ENCODE measurements at regions not wholly inside any gene's neighbourhood (a gene's known extent, or its start where the extent isn't known, plus 50 kb on each side); places are given as distances from the start of the nearest gene placed in this dataset.

GRCh38 chr11:127345819-127346459 is 345.4 kb upstream of the KIRREL3 start:
- H3K36me3 Mint-ChIP-seq (ENCODE audit: low read depth): no peaks in the 10 kb centered on the region
- no peaks in the 10 kb centered on the region for H3K4me1 Mint-ChIP-seq (ENCODE audit: low read depth)
- peaks cover 1% of the 10 kb centered on the region for H3K27me3 Mint-ChIP-seq
- intact Hi-C loops (cut with micrococcal nuclease): no loop called here
- TF ChIP-seq, protein P1, sequence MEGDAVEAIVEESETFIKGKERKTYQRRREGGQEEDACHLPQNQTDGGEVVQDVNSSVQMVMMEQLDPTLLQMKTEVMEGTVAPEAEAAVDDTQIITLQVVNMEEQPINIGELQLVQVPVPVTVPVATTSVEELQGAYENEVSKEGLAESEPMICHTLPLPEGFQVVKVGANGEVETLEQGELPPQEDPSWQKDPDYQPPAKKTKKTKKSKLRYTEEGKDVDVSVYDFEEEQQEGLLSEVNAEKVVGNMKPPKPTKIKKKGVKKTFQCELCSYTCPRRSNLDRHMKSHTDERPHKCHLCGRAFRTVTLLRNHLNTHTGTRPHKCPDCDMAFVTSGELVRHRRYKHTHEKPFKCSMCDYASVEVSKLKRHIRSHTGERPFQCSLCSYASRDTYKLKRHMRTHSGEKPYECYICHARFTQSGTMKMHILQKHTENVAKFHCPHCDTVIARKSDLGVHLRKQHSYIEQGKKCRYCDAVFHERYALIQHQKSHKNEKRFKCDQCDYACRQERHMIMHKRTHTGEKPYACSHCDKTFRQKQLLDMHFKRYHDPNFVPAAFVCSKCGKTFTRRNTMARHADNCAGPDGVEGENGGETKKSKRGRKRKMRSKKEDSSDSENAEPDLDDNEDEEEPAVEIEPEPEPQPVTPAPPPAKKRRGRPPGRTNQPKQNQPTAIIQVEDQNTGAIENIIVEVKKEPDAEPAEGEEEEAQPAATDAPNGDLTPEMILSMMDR (IDR thresholded peaks at IDR 0.05): peak; percentile 53
- H3K4me3 Mint-ChIP-seq: no peak overlapping the region
- peak; percentile 23 for DNase-seq
- peaks cover 6% of the 10 kb centered on the region for H3K9me3 Mint-ChIP-seq
- ChIA-PET CTCF (interaction anchor here (1.2 to 2.2 kb wide), 6 partner anchors 12 to 904 kb away, joined by 3 to 10 read pairs (median 3); no protein-coding TSS in a partner anchor), POLR2A (no interaction called here)
- H3K27ac Mint-ChIP-seq: no peak overlapping the region
- no peak for ATAC-seq

DNA sequence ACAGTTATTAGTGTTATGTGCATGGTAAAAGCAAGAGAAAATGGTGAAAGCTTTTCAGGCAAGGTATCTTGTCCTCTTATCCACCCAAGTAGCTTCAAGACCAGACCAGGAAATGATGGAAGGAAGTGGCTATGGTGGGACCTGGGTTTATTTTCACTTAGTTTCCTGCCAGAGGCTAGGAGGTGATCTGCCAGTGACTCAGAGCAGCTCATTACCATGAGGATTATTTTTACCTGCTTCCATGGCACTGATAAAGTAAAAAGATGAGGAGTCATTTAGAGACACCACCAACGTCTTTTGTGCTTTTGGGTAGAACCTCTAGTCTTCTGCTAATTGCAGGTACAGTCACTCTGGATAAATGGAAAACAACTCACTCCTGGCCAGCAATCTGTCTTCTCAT is 339.9 kb upstream of the KIRREL3 start:
- TF ChIP-seq, protein P1 (IDR thresholded peaks at IDR 0.05): no peak
- Mint-ChIP-seq H3K36me3 (ENCODE audit: low read depth) (no peaks in the 10 kb centered on the region), H3K4me3 (no peak overlapping the region), H3K27me3 (peaks cover 1% of the 10 kb centered on the region), H3K9me3 (no peaks in the 10 kb centered on the region), H3K27ac (no peak overlapping the region), H3K4me1 (ENCODE audit: low read depth) (no peaks in the 10 kb centered on the region)
- CTCF ChIA-PET: no interaction called here
- DNase-seq: no peak
- ATAC-seq: no peak
- intact Hi-C loops (cut with micrococcal nuclease): no loop called here
- POLR2A ChIA-PET: no interaction called here

- no peaks in the 10 kb centered on the region for H3K9me3 Mint-ChIP-seq
- CTCF ChIA-PET: no interaction called here
- H3K4me1 Mint-ChIP-seq (ENCODE audit: low read depth): no peaks in the 10 kb centered on the region
- POLR2A ChIA-PET: no interaction called here
- H3K36me3 Mint-ChIP-seq (ENCODE audit: low read depth): no peaks in the 10 kb centered on the region
- ATAC-seq (no peak), DNase-seq (no peak)
- H3K27me3 Mint-ChIP-seq: no peaks in the 10 kb centered on the region
- no peak overlapping the region for H3K27ac Mint-ChIP-seq
- no peak overlapping the region for H3K4me3 Mint-ChIP-seq
- TF ChIP-seq, protein P1 (IDR thresholded peaks at IDR 0.05): no peak
- intact Hi-C loops (cut with micrococcal nuclease): no loop called here
These were observed 338.8 kb upstream of the KIRREL3 start for GRCh38 chr11:127339376-127339775.

- Mint-ChIP-seq H3K9me3 (no peaks in the 10 kb centered on the region), H3K4me3 (no peak overlapping the region), H3K27ac (no peak overlapping the region), H3K4me1 (ENCODE audit: low read depth) (no peaks in the 10 kb centered on the region), H3K36me3 (ENCODE audit: low read depth) (no peaks in the 10 kb centered on the region), H3K27me3 (no peaks in the 10 kb centered on the region)
- ChIA-PET CTCF (no interaction called here), POLR2A (interaction anchor here (0.6 kb wide), 1 partner anchor 1204 kb away, joined by 3 read pairs; no protein-coding TSS in a partner anchor)
- TF ChIP-seq, protein P1 (IDR thresholded peaks at IDR 0.05): no peak
- intact Hi-C loops (cut with micrococcal nuclease): no loop called here
- DNase-seq: no peak
- no peak for ATAC-seq
These were observed 338.1 kb upstream of the KIRREL3 start for GRCh38 chr11:127338380-127339259.

DNA sequence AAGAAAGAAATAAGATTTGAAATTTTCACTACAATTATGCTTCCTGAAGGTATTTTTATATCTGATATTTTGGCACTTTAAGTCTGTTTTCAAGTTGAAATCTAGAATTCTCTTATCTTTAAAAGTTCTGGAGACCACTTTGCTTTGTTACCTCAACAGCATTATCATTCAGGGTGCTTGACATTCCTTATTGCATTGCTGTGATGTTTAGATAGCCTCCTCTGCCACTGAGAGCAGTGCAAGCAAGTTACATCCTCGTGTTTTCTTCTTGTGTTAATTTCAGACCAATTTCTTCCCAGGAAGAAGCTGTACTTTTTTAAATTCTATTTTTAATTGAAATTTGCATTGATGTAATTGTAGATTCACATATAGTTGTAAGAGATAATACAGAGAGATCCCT is 333.9 kb upstream of the KIRREL3 start:
- DNase-seq (no peak), ATAC-seq (no peak)
- H3K27me3 Mint-ChIP-seq: no peaks in the 10 kb centered on the region
- peaks cover 3% of the 10 kb centered on the region for H3K9me3 Mint-ChIP-seq
- ChIA-PET CTCF (interaction anchor here (1.9 kb wide), 1 partner anchor 12 kb away, joined by 6 read pairs; no protein-coding TSS in a partner anchor), POLR2A (no interaction called here)
- H3K4me3 Mint-ChIP-seq: no peak overlapping the region
- TF ChIP-seq, protein P1 (IDR thresholded peaks at IDR 0.05): no peak
- no peaks in the 10 kb centered on the region for H3K4me1 Mint-ChIP-seq (ENCODE audit: low read depth)
- no peaks in the 10 kb centered on the region for H3K36me3 Mint-ChIP-seq (ENCODE audit: low read depth)
- intact Hi-C loops (cut with micrococcal nuclease): no loop called here
- no peak overlapping the region for H3K27ac Mint-ChIP-seq
